ENCODE measurements at regions not wholly inside any gene's neighbourhood (a gene's known extent, or its start where the extent isn't known, plus 50 kb on each side); places are given as distances from the start of the nearest gene placed in this dataset.
A peak's percentile ranks its signal among the peaks of the same experiment; 100 is the strongest.

DNA sequence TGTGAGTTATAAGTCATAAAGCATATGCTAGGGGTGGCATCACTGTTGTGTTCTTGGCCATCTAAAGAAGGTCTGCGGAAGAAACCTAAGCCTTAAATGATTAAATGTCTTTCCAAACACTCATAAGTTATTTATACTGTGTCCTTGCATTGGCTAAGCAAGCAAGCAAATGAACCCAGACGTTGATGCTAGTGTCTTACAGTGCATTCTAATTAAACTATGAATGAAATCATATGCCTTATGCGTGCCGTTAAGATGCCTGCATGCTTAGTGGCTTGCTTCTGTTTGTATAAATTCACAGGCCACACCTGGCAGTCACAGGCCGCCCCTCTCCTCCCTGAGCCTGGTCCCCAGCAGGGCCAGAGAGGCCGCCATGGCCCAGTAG, 49.9 kb downstream of the RIN2 start:
- DNase-seq (ENCODE audit: low read depth in 2 of 2) = no peak

GRCh38 chr20:19808498-19808897, 50.4 kb downstream of the RIN2 start:
- DNase-seq (ENCODE audit: low read depth in 2 of 2) = no peak

GRCh38 chr20:19809505-19809904, 51.4 kb downstream of the RIN2 start:
- DNase-seq (ENCODE audit: low read depth in 2 of 2) = no peak

- no peak for DNase-seq (ENCODE audit: low read depth in 2 of 2)
Observed at GRCh38 chr20:19811231-19811630, 53.2 kb downstream of the RIN2 start.

- no peak for DNase-seq (ENCODE audit: low read depth in 2 of 2)
Observed at GRCh38 chr20:19812056-19812455, 54.0 kb downstream of the RIN2 start.

- no peak for DNase-seq (ENCODE audit: low read depth in 2 of 2)
Observed at GRCh38 chr20:19812696-19813095, 54.6 kb downstream of the RIN2 start.

GRCh38 chr20:19813846-19814640, 56.0 kb downstream of the RIN2 start:
- DNase-seq (ENCODE audit: low read depth in 2 of 2) = no peak

- DNase-seq (ENCODE audit: low read depth in 2 of 2) = no peak
Observed at GRCh38 chr20:19815553-19815991, 57.5 kb downstream of the RIN2 start.

DNA sequence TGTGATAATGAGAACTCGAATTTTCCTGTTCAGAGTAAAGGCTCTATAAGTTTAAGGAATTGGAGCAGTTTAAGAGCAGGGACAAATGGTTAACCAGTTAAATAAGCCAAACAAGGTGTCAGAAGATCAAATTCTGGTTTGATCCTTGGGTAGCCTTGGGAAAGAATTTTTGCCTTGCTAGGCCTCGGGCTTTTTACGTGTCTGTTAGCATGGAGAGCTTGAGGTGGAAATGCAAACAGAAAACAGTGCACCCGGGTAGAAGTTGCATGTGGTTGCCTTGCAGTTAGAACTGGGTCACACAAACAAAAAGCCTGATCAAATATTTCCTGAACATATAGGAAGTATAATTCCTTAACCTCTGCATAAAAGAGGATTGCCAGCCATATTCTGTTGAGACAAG, 58.3 kb downstream of the RIN2 start:
- no peak for DNase-seq (ENCODE audit: low read depth in 2 of 2)

- no peak for DNase-seq (ENCODE audit: low read depth in 2 of 2)
Observed at GRCh38 chr20:19817017-19817416, 59.0 kb downstream of the RIN2 start.

DNA sequence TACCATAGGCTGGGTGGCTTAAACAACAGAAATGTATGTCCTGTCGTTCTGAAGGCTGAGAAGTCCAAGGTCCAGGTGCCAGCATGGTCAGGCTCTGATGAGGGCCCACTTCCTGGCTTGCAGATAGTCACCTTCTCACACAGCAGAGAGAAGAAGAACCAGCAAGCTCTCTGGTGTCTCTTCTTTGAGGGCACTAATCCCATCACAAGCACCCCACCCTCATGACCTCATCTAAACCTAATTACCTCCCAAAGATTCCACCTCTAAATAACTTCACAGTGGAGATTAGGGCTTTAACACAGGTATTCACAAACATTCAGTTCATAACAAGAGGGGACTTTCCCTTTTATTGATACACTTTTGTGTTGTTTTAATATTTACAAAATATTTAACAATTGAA, 61.1 kb downstream of the RIN2 start:
- no peak for DNase-seq (ENCODE audit: low read depth in 2 of 2)

DNA sequence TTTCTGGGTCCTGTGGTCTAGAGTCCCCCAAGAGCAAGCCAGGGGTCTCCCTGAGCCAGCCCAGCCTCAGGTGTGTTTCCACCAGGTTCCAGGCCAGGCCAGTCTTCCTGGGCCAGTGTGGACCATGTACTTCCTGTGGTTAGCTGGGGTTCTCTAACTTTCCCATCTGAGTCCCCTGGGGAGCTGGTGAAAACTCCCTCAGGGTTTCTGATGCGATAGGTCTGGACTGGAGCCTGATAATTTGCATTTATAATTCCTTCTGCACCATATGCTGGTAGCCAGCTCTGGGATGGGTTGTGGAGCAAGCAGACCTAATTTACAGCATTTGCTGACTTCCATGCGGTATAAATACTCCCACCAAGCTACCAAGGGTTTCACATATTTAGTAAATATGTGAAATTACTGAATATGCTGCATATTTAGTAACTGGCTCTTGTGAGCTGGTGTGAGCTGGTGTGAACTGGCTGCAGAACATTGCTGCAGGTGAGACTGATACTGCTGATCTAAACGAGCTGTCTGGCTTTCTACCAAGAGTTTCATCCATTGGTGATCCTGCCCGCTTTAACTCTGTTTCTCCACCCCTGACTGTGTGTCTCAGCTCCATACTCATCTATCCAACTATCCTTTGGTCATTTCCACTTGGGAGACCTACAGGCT, 62.6 kb downstream of the RIN2 start:
- DNase-seq (ENCODE audit: low read depth in 2 of 2) = no peak

- DNase-seq (ENCODE audit: low read depth in 2 of 2) = no peak
Observed at GRCh38 chr20:19821606-19822005, 63.5 kb downstream of the RIN2 start.

DNA sequence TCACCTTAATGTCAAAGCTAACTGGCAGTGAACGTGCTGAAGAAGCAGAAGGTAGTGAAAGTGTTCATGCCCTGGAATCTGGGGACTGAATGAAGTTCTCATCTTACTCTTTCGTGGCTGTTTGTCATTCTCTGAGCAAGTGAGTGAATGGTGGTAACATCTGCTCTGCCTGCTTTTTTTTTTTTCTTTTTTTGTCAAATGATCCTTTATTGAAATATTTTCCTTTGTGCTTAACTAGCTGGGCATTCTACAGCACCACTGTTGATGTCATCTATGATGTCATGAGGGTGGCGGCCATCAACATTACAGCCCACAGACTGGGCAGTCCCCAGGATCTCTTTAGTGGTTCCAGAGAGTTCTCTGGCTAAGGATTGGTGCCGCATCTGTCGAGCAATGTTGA, 65.2 kb downstream of the RIN2 start:
- no peak for DNase-seq (ENCODE audit: low read depth in 2 of 2)

- no peak for DNase-seq (ENCODE audit: low read depth in 2 of 2)
Observed at GRCh38 chr20:19823971-19824370, 65.9 kb downstream of the RIN2 start.

- DNase-seq (ENCODE audit: low read depth in 2 of 2) = no peak
Observed at GRCh38 chr20:19824861-19825260, 66.8 kb downstream of the RIN2 start.

GRCh38 chr20:19826179-19826914, 68.3 kb downstream of the RIN2 start:
- no peak for DNase-seq (ENCODE audit: low read depth in 2 of 2)

GRCh38 chr20:19827818-19828217, 69.8 kb downstream of the RIN2 start:
- no peak for DNase-seq (ENCODE audit: low read depth in 2 of 2)

DNA sequence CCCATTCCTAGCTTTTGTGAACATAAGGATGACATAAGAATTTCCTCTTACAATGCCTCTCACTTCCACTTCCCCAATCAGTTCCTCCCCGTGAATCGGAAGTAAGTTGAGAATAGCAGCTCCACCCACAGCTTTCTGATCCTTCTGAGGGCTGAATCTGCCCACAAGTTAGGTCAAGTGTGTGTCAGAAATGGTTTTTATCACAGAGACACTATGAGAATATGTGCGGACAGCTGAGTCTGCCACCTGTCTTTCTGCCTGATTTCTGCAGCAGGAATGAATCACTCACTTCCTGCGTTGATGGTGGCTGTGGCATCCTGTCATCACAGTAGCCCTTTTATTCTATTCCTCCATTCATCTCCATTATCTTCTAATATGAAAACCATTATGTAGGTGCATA, 70.2 kb downstream of the RIN2 start:
- peak in 1 of 2 experiments; percentile 11 for DNase-seq (ENCODE audit: low read depth in 2 of 2)

- no peak for DNase-seq (ENCODE audit: low read depth in 2 of 2)
Observed at GRCh38 chr20:19830211-19830785, 72.2 kb downstream of the RIN2 start.

DNA sequence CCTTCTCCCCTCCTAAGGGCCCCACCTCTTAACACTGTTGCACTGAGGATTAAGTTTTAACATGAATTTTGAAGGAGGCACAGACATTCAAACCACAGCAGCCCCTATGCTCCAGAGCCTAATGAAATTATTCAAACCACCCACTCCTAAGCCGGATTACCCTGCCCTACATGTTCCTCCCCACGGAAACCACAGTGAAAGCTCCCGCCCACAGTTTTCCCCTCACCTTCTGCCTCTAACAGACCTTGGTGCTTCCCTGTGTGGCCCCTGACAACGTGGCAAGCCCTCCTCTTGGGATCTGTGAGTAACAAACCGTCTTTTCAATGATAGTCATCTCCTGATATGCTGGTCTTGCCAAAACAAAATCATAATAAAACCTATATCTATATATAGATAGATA, 74.8 kb downstream of the RIN2 start:
- DNase-seq (ENCODE audit: low read depth in 2 of 2) = peak in 1 of 2 experiments; percentile 21

- DNase-seq (ENCODE audit: low read depth in 2 of 2) = no peak
Observed at GRCh38 chr20:19833395-19833794, 75.3 kb downstream of the RIN2 start.

Measured in stimulated activated CD4-positive, alpha-beta T cell treated with anti-CD3 and anti-CD28 coated beads, Interleukin-12 subunit alpha, Interleukin-12 subunit beta, amount 100 ng/mL, for 24 hours (primary cell).